ENCODE measurements at regions not wholly inside any gene's neighbourhood (a gene's known extent, or its start where the extent isn't known, plus 50 kb on each side); places are given as distances from the start of the nearest gene placed in this dataset.
"Not testable (repeated sequence)": the region's sequence is repeated elsewhere in the genome, so short reads cannot be mapped to it uniquely, and the experiment has no call there.

DNA sequence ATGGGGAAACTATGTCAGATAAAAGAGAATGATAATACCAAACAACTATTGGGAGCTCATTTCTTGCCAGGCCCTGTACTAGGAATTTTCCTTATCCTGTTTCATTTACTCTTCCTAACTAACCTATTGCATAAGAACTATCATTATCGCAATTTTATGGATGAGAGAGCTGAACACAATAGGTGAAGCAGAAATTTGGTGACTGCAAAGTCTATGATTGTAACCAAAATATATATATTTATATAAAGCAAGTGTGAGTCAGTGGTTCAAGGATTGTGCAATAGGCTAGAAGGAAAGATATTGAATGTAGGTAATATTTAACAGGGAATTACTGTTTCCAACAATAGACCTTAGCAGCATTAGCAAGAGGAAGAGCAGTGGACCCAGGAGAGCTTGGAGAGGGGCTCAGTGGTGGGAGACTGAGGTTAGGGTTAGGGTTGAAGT lies 181.1 kb upstream of the TENT5A start:
- DNase-seq (ENCODE audit: extremely low spot score, insufficient read length, low read depth), result no peak
- no peak for FAIRE-seq

DNA sequence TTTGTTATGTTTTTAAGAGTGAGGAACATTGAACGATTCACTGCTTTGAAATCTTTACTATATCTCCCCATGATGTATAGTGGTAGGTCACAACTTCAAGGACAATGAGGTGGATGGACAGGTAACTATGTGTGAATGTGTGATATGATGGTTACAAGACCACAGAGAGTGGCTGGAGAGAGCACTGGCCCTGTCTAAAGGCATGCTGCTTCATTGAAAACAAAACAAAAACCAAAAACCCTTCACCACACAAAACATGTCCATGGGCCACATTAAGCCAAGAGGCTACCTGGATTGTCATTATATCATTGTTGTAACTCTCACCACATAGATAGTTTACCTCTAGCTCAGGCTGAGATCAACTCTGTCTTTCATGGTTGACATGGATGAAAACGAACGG lies 180.6 kb upstream of the TENT5A start:
- FAIRE-seq, result no peak

DNA sequence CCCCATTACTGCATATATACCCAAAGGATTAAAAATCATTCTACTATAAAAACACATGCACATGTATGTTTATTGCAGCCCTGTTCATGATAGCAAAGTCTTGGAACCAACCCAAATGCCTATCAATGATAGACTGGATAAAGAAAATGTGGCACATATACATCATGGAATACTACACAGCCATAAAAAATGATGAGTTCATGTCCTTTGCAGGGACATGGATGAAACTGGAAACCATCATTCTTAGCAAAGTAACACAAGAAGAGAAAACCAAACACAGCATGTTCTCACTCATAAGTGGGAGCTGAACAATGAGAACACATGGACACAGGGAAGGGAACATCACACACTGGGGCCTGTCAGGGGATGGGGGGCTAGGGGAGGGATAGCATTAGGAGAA lies 180.0 kb upstream of the TENT5A start:
- DNase-seq (ENCODE audit: extremely low spot score, insufficient read length, low read depth); FAIRE-seq: not testable (repeated sequence)

More for the DNA sequence above, 180.6 kb upstream of the TENT5A start:
- no peak for DNase-seq (ENCODE audit: extremely low spot score, insufficient read length, low read depth)

DNA sequence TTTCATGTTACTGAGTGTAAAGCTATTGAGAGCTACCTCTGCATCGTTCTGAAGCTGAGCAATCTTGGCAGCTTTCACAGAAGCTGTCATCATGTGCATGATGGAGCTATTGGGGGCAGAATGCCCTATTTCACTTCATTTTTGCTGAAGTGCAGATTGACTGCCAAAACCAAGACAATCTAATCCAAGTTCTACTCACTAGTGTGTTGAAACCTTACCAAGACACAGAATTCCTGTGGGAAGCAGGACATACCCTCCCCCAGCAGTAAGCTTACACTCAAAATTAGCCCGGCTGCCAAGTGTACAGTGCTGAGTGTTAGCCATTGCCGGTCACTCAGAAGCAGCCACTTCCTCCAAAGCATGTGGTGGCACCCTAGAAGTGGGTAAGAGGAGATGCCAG lies 177.3 kb upstream of the TENT5A start:
- FAIRE-seq (no peak), DNase-seq (ENCODE audit: extremely low spot score, insufficient read length, low read depth) (no peak)

DNA sequence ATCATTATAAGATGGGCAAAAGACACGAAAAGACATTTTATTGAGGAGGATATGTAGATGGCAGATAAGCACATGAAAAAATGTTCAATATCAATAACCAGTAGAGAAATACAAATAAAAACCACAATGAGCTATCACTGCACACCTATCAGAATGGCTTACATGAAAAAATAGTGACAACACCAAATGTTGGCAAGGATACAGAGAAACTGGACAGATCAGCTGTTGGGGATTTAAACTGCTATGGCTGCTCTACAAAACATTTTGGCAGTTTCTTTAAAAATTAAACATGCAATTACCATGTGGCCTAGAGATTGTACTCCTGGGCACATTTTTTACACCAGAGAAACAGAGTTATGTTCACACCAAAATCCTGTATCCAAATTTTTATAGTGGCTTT lies 172.7 kb upstream of the TENT5A start:
- FAIRE-seq (no peak), DNase-seq (ENCODE audit: extremely low spot score, insufficient read length, low read depth) (no peak)

DNA sequence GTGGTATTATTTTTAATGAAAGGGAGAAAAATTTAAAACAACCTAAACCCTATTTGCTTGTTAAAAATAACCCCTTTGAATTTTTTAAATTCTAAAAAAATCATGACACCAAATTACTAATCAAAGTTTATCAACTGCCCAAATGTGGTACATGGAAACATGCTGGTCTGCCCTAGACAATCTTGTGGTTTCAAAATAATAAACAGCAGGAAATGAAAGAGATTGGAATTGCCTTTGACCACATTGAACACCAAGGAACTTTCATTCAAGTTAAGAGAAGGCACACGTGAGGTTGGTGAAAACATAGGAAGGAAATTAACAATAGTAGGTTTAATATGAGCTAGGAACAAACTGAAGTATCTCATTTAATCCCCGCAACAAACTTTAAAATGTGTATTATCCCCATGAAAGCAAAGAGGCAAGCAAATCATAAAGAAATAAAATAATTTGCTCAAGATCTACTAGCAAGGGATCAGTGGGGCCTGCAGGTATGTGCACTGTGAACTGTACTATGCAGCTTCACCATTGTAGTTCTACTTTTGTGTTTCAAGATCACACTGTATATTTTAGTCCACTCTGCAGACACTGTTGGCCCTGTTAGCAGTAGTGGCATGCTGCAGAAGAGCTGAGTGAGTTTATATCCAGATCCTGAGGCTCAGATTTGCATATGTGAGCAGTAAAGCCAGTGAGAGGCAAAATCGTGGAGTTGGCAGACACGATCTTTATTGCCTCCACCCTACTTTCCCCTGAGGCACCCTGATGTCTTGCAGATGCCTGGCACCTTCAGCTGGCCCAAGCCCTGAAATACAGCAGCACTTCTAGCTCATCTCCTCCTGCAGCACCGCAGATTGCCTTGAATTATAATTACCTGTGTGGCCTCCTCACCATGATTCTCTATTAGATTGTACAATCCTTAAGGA lies 157.8 kb upstream of the TENT5A start:
- no peak for FAIRE-seq
- no peak for DNase-seq (ENCODE audit: extremely low spot score, insufficient read length, low read depth)

DNA sequence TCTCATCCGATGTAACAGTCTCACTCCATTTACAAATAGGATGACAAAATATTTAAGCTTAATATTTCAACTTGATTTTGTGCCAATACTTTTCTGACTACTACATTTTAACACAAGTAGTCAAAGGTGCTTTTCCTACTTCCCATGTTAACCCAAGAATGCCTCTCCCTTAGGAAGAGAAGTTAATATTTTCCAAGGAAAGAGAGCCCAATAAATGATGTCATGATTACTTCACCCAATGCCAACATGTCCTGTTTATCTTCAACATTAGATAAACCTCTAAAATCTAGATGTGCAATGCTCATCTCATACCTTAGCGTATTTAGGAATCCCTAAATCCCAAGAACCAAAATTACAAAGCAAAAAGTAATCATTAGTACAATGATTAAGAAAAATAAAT lies 156.7 kb upstream of the TENT5A start:
- DNase-seq (ENCODE audit: extremely low spot score, insufficient read length, low read depth), result no peak
- FAIRE-seq, result no peak

DNA sequence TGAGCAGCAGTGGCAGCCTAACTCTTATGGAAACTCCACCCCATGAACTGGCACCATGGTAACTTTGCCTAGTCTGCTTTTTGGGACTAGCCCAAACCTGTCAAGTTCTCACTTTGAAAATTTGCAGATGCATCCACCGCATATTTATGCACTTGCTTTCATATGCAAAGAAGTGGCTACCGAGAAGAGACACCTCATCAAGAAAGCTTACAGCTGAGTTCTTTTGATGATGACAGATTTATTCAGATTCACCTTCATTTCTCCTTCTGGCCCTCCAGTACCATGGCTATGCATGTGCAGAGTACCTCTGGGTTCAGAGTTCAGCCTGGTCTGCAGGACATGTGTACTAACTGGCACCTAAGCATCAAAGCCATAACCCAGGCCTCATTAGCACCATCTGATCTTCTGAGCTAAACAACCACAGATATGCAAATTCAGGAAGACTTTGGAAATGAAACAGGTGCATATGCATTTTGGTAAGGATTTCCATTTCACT lies 154.3 kb upstream of the TENT5A start:
- peak; percentile 47 for FAIRE-seq
- DNase-seq (ENCODE audit: extremely low spot score, insufficient read length, low read depth), result no peak

DNA sequence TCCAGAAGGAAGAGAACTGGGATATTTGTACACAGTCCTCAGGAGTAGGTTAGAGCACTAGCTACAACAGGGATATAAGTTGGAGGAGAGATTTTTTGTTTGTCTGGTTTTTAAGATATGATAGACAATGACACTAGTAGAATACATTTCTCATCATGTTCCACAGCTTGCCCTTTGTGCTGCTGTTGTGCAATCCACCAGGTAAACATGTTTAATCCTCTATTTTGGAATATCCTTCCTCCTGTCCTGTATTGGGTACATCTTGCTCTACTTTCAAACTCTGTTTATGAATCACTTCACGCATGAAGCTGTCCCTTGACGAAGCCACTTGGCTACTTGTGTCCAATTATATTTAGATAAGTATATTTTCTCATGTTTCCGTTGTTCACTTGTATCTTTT lies 153.6 kb upstream of the TENT5A start:
- FAIRE-seq, result no peak
- no peak for DNase-seq (ENCODE audit: extremely low spot score, insufficient read length, low read depth)

DNA sequence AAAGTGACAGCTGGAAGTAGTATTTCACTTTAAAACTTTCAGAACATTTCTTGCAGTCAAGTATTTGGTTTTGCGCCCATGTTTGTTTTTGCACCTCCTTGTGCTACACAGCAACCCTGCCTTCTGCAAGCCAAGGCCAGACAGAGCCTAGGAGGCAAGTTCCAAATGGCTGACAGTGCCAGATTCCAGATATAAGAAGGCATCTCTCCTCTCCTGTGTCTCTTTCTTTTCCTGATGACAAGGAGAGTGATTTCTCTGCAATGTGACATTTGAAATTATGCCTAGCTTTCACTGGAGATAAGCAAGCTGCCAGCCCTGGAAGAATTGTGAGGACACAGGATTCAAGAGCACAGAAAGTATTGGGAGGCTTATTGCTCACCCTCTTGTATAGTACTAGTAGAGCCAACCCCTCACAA lies 149.1 kb upstream of the TENT5A start:
- FAIRE-seq (no peak), DNase-seq (ENCODE audit: extremely low spot score, insufficient read length, low read depth) (no peak)

DNA sequence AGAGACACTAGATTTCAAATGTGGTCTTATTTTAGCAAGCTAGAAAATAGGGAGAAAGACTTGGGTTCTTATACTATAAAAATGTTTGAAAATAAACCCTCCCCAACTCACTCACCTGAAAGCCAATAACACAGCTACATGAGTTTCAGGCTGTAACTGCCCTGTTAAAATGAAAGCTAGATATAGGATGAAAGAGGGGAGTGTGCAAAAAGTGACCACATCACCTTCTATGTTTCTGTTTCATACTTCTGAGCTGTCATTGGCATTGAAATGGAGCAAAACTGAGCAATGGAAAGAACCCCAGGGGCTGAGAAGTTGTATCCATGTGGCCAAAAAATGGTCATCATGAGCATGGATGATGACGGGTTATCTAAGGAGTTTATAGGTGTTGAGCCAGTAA lies 148.1 kb upstream of the TENT5A start:
- FAIRE-seq (no peak), DNase-seq (ENCODE audit: extremely low spot score, insufficient read length, low read depth) (no peak)

DNA sequence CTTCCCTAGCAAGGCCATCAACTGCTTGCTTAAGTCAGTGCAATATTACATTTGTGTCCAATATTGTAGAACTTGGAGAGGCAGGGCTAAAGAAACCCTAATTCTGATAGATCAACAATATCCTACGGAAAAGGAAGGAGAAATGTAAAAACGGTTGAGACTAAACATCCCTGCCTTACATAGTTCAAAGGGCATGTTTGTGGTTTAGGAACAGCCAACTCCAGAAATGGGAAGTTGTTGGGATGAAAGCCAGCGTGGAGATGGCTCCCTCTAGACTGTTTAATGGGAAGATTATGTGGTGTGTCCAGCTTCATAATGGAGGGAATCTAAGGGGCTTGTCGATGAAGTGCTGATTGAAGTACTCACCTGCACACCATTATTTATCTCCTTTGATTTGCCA lies 145.3 kb upstream of the TENT5A start:
- DNase-seq (ENCODE audit: extremely low spot score, insufficient read length, low read depth) (no peak), FAIRE-seq (no peak)

DNA sequence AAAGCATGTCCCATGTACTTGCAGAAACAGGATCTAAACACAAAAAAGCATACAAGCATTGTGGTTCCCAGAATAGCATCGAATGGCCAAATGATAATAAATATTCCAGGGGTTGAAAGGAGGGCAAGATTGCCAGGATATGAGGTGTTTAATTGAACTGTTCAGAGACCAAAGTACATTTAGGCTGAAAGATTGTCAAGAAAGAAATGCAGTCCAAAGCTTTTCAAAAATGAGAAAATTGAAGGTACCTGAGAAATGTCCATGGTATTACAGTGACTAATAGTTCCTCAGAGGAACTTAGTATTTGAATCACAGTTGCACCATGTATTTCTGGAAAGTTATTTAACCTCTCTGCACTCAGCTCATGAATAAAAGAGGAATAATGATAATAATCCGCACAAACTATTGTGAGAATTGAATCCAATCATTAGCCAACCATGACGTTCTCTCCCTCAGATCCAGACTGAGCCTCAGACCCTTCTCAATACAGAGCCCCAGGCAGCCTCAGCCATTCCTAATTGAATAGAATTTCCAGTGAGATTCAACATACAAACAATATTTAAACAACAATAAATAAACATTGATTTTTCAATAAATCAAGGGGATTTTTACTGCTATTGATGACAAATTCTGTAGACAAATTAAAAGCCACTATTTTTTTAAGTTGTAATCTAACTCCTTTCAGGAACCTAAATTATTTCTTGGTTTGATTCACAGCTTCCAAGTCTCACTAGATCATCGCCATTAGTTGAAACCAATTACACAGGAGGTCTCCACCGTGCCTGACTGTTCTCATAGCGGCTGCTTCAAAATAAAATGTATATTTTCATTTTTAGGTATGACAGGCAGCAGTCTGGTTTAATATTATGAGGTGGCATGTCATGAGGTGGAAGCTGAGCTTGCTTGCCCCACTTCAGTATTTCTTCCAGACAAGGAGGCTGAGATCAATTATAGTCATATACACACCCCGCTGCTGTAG lies 144.3 kb upstream of the TENT5A start:
- FAIRE-seq, result no peak

DNA sequence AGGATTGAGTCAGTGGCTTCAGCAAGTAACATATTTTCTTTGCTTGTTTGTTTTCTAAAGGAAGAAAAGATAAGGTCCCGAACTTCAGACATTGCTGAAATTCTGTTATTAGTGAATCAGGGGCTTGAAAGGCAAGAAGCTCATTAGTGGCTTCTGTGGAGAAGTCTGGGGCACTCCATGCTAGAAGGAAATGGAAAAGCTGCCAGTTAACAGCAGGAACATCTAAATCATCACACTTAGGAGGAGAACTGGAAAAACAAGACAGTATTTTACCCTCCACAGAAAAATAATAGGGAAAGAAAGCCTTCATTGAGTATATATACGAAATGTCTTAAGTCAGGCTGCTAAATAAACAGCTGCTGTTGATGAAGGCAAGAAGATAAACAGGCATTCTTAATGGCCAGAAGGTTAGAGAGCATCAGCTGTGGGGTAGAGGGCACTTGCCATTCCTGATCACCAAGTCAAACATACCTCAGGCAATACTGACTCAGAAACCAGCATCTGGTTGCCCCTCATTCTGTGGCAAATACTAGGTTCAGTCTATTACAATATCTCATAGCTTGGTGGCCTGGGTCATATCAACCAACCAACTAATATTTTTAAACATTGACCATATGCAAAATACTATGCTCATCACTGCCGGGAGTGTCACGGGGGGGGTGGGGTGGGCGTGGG lies 143.2 kb upstream of the TENT5A start:
- no peak for DNase-seq (ENCODE audit: extremely low spot score, insufficient read length, low read depth)

More for the DNA sequence above, 144.3 kb upstream of the TENT5A start:
- no peak for DNase-seq (ENCODE audit: extremely low spot score, insufficient read length, low read depth)

DNA sequence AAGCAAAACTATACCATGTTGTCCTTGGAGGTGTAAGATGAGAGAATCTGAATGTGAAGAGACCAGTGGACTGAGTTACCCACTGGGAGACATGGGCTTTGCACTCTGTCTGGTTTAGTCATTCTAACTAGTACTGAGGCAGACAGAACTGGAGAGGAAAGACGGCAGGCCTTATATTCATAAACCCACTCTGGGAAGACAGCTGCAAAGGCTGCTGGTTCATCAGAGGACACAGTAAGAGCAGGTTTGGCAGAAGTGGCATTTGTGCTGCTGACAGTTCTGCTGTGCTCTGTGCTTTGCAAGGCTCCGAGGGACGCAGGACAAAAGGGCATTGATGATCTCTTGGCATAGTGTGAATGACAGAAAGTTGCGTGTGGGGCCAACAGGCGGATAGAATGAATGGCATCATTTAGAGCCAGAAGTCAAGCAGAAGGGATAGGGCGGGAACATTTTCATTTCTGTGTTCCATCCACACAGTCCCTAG lies 142.3 kb upstream of the TENT5A start:
- FAIRE-seq, result no peak
- DNase-seq (ENCODE audit: extremely low spot score, insufficient read length, low read depth), result no peak

More for the DNA sequence above, 143.2 kb upstream of the TENT5A start:
- FAIRE-seq, result no peak

DNA sequence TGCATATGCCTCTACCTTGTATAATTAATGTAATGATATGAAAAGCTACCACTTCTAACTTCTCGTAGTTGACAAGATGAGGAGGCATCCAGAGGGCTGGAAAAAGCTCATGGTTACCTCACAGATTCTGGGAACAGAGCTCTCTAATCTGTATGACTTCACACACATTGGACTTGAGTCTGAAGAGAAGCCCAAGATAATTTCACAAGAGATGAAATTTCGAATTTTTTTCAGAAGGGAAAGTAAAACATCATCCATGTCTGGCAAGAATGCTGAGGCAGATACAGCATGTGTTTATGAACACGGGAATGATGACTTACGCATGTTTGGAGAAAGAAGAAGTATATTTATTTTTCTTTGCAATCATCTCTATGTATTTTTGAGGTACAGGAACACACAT lies 141.8 kb upstream of the TENT5A start:
- no peak for FAIRE-seq

DNA sequence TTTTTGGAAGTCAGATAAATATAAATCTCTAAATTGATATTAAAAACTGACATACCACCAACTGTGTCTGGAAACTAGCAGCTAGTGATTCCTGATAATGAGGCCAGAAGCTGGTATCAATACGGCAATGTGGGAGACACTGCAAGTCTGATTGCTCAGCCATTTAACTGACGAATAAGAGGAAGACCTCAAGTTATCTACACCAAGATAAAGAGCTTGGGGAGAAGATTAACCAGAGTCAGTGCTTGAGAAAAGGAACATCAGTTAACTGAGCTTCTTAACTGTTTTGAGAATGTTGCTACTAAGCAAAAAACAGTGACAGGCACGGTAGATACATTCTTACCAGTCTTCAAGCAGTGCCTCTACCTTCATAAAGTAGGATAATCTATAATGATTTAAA lies 140.4 kb upstream of the TENT5A start:
- no peak for FAIRE-seq
- no peak for DNase-seq (ENCODE audit: extremely low spot score, insufficient read length, low read depth)

More for the DNA sequence above, 141.8 kb upstream of the TENT5A start:
- no peak for DNase-seq (ENCODE audit: extremely low spot score, insufficient read length, low read depth)

DNA sequence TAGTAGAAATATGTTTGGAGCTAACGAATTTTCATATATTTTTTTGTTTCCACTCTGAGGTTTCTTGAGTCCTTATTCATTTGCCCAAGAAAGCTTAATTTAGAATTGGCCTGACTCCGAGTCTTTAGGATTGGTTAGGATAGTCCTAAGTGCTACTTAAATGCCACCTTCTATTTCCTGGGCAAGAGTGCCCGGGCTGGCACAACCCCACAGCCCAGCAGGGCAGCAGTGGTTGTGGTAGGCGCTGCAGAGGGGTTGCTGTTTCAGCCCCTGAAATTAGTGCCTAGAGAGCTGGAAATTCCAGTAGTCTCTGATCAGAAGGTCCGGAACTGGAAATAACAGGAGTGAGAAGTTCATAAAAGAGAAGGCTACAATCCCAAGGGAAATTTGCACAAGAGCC lies 139.4 kb upstream of the TENT5A start:
- DNase-seq (ENCODE audit: extremely low spot score, insufficient read length, low read depth) (no peak), FAIRE-seq (no peak)

DNA sequence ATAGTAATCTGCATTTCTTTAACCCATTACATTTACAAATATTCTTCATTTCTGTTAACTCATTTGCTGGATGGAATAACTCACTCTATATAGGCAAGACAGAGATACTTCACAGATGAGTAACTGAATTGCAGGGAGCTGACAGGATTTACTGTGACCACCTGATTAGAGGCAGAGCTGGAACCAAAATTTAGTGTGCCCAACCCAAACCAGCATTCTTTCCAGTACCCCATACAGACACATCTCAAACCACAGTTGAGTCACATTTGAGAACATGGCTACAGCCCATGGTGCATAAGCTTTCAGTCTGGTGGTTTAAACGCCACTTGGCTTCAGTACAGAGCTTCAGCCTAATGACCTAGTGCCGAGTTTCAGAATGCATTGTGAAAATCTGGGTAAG lies 138.4 kb upstream of the TENT5A start:
- no peak for FAIRE-seq
- no peak for DNase-seq (ENCODE audit: extremely low spot score, insufficient read length, low read depth)
